ENCODE measurements at regions not wholly inside any gene's neighbourhood (a gene's known extent, or its start where the extent isn't known, plus 50 kb on each side); places are given as distances from the start of the nearest gene placed in this dataset.
A peak's percentile ranks its signal among the peaks of the same experiment; 100 is the strongest.

DNA sequence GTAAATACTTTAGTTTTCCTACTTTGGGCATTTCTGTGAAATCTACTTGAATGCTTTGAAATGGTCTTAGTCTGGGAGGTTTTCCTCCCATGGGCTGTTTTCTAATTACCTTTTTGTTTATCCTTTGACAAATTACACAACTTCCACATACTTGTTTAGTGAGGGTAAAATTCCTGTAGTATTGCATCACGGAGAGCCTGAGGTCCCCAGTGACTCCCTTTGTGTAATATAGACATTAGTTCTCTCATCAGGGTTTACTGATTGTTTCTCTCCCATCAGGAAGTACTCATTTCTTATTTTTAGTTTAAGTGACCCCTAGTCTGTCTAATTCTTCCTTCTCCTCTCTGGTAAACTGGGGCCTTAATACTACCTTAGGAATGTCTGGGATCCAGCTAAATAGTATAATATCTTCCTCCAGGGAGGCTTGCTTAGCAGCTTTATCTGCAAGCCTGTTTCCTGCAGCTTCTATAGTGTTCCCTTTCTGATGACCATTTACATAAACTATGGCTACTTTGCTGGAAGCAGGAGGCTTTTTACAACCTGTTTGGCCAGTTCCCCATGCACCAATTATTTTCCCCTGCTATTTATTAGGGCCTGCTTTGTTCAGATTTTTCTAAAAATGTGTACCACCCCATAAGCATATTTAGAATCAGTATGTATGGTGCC, 87.2 kb upstream of the XCR1 start:
- CTCF ChIA-PET, result no interaction called here
- no peaks in the 10 kb centered on the region for H3K36me3 ChIP-seq (ENCODE audit: control insufficient read depth in 2 of 2, insufficient read depth in 1 of 2, low read length in 2 of 2)
- POLR2A ChIA-PET, result no interaction called here
- no peak overlapping the region for H3K4me3 ChIP-seq (ENCODE audit: low read depth, low read length)
- no peaks in the 10 kb centered on the region for H3K4me1 ChIP-seq (ENCODE audit: control insufficient read depth, insufficient read depth, low read length)
- no peaks in the 10 kb centered on the region for H3K9me3 ChIP-seq (ENCODE audit: control insufficient read depth, insufficient read depth, low read depth, low read length)
- no peak overlapping the region for H3K27ac ChIP-seq (ENCODE audit: extremely low read depth, low read depth, low read length)
- TF ChIP-seq ZNF398 (tag by site-specific recombination; IDR thresholded peaks at IDR 0.05) (0 out of 2 replicates have a peak, but pooled peaks have one; percentile 13), ZNF473 (tag by site-specific recombination; IDR thresholded peaks at IDR 0.05) (no peak), ZNF664 (tag by site-specific recombination; IDR thresholded peaks at IDR 0.05) (no peak), ZNF366 (tag by site-specific recombination; conservative IDR thresholded peaks at IDR 0.05) (peak; percentile 29; the same call in 1 of the 2 replicates), KLF10 (tag by site-specific recombination; IDR thresholded peaks at IDR 0.05) (no peak), KLF16 (tag by site-specific recombination; IDR thresholded peaks at IDR 0.05) (no peak), ZNF629 (tag by site-specific recombination; IDR thresholded peaks at IDR 0.05) (peak; percentile 37; the same call in 1 of the 2 replicates), ZNF211 (tag by site-specific recombination; IDR thresholded peaks at IDR 0.05; ENCODE audit: low read depth) (no peak), GLIS1 (tag by site-specific recombination; IDR thresholded peaks at IDR 0.05) (peak; percentile 34; the same call in 1 of the 2 replicates), ZNF76 (tag by site-specific recombination; IDR thresholded peaks at IDR 0.05; ENCODE audit: borderline replicate concordance, low read depth) (no peak)
- TF ChIP-seq, protein P1, sequence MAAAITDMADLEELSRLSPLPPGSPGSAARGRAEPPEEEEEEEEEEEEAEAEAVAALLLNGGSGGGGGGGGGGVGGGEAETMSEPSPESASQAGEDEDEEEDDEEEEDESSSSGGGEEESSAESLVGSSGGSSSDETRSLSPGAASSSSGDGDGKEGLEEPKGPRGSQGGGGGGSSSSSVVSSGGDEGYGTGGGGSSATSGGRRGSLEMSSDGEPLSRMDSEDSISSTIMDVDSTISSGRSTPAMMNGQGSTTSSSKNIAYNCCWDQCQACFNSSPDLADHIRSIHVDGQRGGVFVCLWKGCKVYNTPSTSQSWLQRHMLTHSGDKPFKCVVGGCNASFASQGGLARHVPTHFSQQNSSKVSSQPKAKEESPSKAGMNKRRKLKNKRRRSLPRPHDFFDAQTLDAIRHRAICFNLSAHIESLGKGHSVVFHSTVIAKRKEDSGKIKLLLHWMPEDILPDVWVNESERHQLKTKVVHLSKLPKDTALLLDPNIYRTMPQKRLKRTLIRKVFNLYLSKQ (tag by site-specific recombination; IDR thresholded peaks at IDR 0.05; ENCODE audit: borderline replicate concordance), result no peak

DNA sequence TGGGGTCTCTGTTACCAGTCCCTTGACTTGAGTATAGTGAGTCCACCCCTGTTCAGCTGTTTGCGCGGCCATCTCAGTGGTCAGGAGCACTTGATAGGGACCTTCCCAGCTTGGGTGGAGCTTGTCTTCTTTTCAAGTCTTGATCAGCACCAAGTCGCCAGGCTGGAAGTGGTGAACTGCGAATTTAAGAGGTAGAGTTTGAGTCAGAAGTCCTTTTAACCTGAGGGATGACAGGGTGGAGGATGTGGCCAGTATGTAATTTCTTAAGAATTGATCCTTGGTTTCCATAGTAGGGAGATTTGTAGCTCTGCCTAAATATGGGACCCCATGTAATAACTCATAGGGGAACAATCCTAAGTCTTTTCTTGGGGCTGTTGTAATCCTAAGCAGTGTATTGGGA, 86.3 kb upstream of the XCR1 start:
- no peak overlapping the region for H3K4me3 ChIP-seq (ENCODE audit: low read depth, low read length)
- no peaks in the 10 kb centered on the region for H3K36me3 ChIP-seq (ENCODE audit: control insufficient read depth in 2 of 2, insufficient read depth in 1 of 2, low read length in 2 of 2)
- ChIA-PET CTCF (interaction anchor here (1.2 kb wide), 1 partner anchor 257 kb away, joined by 3 read pairs; no protein-coding TSS in a partner anchor), POLR2A (no interaction called here)
- H3K27ac ChIP-seq (ENCODE audit: extremely low read depth, low read depth, low read length), result no peak overlapping the region
- no peaks in the 10 kb centered on the region for H3K9me3 ChIP-seq (ENCODE audit: control insufficient read depth, insufficient read depth, low read depth, low read length)
- no peak for TF ChIP-seq SCRT2 (tag by site-specific recombination; IDR thresholded peaks at IDR 0.05)
- TF ChIP-seq, protein P2, sequence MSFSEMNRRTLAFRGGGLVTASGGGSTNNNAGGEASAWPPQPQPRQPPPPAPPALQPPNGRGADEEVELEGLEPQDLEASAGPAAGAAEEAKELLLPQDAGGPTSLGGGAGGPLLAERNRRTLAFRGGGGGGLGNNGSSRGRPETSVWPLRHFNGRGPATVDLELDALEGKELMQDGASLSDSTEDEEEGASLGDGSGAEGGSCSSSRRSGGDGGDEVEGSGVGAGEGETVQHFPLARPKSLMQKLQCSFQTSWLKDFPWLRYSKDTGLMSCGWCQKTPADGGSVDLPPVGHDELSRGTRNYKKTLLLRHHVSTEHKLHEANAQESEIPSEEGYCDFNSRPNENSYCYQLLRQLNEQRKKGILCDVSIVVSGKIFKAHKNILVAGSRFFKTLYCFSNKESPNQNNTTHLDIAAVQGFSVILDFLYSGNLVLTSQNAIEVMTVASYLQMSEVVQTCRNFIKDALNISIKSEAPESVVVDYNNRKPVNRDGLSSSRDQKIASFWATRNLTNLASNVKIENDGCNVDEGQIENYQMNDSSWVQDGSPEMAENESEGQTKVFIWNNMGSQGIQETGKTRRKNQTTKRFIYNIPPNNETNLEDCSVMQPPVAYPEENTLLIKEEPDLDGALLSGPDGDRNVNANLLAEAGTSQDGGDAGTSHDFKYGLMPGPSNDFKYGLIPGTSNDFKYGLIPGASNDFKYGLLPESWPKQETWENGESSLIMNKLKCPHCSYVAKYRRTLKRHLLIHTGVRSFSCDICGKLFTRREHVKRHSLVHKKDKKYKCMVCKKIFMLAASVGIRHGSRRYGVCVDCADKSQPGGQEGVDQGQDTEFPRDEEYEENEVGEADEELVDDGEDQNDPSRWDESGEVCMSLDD (tag by site-specific recombination; IDR thresholded peaks at IDR 0.05), result no peak
- H3K4me1 ChIP-seq (ENCODE audit: control insufficient read depth, insufficient read depth, low read length), result no peaks in the 10 kb centered on the region

DNA sequence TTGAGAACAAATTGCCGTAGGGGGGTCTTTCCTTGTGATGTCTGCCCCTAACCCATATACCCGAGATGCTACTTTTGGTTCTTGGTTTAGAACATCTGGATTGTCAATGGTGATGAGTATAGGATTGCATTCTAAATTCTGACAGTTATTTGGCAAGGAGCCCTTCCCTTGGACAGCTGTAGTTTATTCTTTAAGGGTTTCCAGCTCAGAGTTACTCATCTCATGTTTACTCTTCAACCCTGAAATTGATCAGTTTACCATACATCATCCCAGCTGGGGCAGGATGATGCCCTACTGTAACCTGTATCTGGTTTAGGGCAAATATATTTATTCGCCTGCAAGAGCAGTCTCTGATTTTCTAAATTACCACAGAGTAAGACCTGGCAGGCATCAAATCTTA, 85.7 kb upstream of the XCR1 start:
- no peak overlapping the region for H3K27ac ChIP-seq (ENCODE audit: extremely low read depth, low read depth, low read length)
- no peaks in the 10 kb centered on the region for H3K9me3 ChIP-seq (ENCODE audit: control insufficient read depth, insufficient read depth, low read depth, low read length)
- ChIA-PET CTCF (interaction anchor here (1.2 kb wide), 1 partner anchor 257 kb away, joined by 3 read pairs; no protein-coding TSS in a partner anchor), POLR2A (no interaction called here)
- no peaks in the 10 kb centered on the region for H3K36me3 ChIP-seq (ENCODE audit: control insufficient read depth in 2 of 2, insufficient read depth in 1 of 2, low read length in 2 of 2)
- H3K4me3 ChIP-seq (ENCODE audit: low read depth, low read length), result no peak overlapping the region
- no peaks in the 10 kb centered on the region for H3K4me1 ChIP-seq (ENCODE audit: control insufficient read depth, insufficient read depth, low read length)
- no peak for TF ChIP-seq ATF2 (tag by site-specific recombination; IDR thresholded peaks at IDR 0.05; ENCODE audit: low read depth)
- TF ChIP-seq ZNF843 (tag by site-specific recombination; IDR thresholded peaks at IDR 0.05), result no peak
- no peak for TF ChIP-seq GLIS2 (tag by site-specific recombination; IDR thresholded peaks at IDR 0.05)
- TF ChIP-seq ZNF654 (tag by site-specific recombination; IDR thresholded peaks at IDR 0.05; ENCODE audit: low read depth), result no peak
- TF ChIP-seq ZNF701 (tag by site-specific recombination; IDR thresholded peaks at IDR 0.05), result no peak
- TF ChIP-seq KLF8 (tag by site-specific recombination; IDR thresholded peaks at IDR 0.05), result no peak
- no peak for TF ChIP-seq KLF16 (tag by site-specific recombination; IDR thresholded peaks at IDR 0.05)

Data from HEK293 (cell line).